ENCODE measurements at regions not wholly inside any gene's neighbourhood (a gene's known extent, or its start where the extent isn't known, plus 50 kb on each side); places are given as distances from the start of the nearest gene placed in this dataset.

GRCh38 chr1:67590329-67590728, 94.7 kb upstream of the GADD45A start:
- TF ChIP-seq CTCF (IDR thresholded peaks at IDR 0.05) (no peak), TCF7L2 (IDR thresholded peaks at IDR 0.05; ENCODE audit: low read depth, low read length) (no peak), POLR2AphosphoS5 (IDR thresholded peaks at IDR 0.05; ENCODE audit: low read depth, low read length) (no peak), SIN3A (IDR thresholded peaks at IDR 0.05; ENCODE audit: borderline replicate concordance, insufficient read depth, low read depth, low read length) (no peak)
